HG03039 (cell line): ENCODE measurements at regions not wholly inside any gene's neighbourhood (a gene's known extent, or its start where the extent isn't known, plus 50 kb on each side); places are given as distances from the start of the nearest gene placed in this dataset.
"Not testable (repeated sequence)": the region's sequence is repeated elsewhere in the genome, so short reads cannot be mapped to it uniquely, and the experiment has no call there.

Experiments
- ATAC-seq: cut with Tn5 transposase; IDR thresholded peaks from one replicate; pipeline ENCODE4 v1.9.1; 2021; ENCODE audit warnings: mild to moderate bottlenecking, moderate library complexity; ENCODE audit not compliant: unreplicated experiment

GRCh38 chr1:166304131-166304530 lies 137.3 kb upstream of the FAM78B start:
- no peak for ATAC-seq

DNA sequence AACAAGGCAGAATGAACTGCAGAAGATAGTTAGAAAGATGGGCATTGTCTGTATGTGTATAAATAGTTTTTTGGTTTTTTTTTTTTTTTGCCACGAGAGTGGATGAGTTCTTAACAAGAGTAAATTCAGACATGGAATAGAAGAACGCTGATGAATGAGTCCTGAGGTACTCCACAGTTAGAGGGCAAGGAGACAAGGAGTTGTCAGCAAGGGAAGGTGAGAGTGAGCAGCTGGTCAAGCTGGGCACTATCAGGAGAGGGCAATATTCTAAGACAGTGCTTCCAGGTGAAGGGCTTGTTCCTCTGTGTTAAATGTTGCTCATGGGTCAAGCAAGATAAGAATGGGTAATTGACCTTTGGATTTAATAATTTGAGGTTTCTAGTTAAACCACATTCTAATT lies 138.6 kb upstream of the FAM78B start:
- ATAC-seq: no peak

DNA sequence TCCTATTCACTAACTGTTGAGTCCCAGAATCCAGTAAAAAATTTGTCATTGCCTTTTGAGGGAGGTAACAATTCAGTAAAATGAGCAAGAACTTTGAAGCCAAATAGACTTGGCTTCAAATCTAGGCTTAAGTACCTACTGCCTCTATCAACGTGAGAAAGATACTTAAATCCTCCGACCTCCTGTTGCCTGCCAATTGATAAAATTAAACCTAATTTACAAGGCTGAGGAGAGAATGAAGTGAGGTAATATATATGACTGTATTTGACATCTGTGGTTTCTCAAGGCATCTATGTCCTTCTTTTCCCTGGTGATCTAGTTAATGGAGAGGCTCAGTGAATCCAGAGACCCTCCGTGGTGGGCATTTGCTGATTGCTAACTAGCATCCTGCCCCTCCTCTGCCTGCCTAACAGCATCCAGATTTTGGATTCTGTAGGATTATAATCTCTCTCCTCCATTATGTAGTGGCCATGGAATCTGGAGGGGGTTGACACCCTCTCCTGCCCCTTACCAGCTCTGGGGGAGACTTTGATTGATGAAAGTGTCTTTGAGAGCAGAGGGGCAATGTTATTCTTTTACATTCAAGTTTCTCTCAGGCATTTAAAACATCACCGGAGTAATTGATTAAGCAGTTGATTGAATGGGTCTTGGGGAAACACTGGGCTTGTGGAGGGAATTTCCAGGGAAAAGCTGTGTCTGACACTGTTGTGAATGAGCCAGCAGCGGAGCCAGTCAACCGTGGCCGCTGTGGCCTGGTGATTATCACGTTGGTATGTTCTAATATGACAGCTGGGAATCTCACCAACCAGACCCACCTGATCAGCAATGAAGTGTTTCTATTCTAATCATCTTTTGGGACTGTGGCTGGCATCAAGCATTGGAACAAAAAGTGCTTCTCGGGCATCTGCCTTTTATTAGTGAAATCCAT lies 140.7 kb upstream of the FAM78B start:
- ATAC-seq: no peak

GRCh38 chr1:166316306-166316705 lies 149.5 kb upstream of the FAM78B start:
- not testable (repeated sequence) for ATAC-seq

GRCh38 chr1:166322470-166322869 lies 155.7 kb upstream of the FAM78B start:
- ATAC-seq: no peak

GRCh38 chr1:166327886-166328285 lies 161.1 kb upstream of the FAM78B start:
- no peak for ATAC-seq

- ATAC-seq: no peak
Measured at GRCh38 chr1:166328956-166329355, 162.2 kb upstream of the FAM78B start.

- no peak for ATAC-seq
Measured at GRCh38 chr1:166330096-166330495, 163.3 kb upstream of the FAM78B start.

GRCh38 chr1:166338105-166338504 lies 171.3 kb upstream of the FAM78B start:
- no peak for ATAC-seq

DNA sequence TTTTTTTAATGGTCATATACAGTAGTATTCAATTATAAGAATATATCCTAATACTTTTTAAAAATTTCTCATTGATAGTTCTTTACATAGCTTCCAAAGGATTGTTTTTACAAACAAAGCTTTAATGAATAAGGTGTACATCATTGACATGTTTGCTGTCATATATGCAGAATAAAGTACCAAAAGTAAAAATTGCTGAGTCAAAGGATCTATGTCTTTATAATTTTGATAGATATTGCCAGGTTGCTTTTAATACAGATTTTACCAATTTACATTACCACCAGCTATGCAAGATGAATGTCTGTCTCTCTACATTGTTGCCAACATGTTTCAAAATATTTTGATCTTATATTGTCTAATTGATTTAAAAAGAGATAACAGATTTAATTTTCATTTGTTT lies 173.9 kb upstream of the FAM78B start:
- no peak for ATAC-seq

- ATAC-seq: no peak
Measured at GRCh38 chr1:166343276-166343675, 176.5 kb upstream of the FAM78B start.

- ATAC-seq: no peak
Measured at GRCh38 chr1:166350490-166350889, 183.7 kb upstream of the FAM78B start.

GRCh38 chr1:166351676-166352075 lies 184.9 kb upstream of the FAM78B start:
- no peak for ATAC-seq

DNA sequence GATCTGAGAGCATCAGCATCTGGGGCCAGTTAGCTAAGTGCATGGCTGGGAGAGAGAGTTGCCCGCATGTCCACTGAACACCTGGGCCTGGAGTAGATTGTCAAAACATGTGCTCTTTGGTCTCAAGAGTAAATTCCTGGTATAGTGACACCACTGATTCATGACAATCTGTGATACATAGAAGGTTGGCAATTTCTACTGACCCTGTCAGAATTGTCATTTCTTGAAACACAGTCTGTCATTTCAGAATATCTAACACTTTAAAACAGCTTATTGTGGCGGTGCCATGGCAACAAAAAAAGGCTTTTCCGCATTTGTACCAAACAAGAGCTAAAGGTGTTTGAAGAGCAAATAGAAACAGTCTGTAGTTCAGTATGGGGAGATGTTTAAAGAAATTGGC lies 186.4 kb upstream of the FAM78B start:
- no peak for ATAC-seq

DNA sequence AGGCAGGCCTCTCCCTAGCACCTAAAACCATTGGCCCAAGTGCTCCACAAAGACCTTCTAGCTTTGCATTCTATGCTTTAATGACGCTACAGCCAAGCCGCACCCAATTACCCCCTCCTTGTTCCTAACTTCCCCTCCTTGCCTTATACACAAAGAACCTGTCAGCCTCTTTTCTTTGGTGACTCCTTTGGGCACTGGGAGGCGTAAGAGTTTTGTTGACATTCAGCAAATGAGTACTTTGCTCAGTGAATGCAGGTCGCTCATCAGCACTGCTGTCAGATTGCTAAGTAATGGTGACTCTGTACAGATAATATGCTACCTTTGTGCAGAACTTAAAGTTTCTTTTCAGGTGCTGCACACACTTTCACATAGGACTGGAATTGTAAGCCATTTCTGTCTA lies 187.6 kb upstream of the FAM78B start:
- no peak for ATAC-seq

DNA sequence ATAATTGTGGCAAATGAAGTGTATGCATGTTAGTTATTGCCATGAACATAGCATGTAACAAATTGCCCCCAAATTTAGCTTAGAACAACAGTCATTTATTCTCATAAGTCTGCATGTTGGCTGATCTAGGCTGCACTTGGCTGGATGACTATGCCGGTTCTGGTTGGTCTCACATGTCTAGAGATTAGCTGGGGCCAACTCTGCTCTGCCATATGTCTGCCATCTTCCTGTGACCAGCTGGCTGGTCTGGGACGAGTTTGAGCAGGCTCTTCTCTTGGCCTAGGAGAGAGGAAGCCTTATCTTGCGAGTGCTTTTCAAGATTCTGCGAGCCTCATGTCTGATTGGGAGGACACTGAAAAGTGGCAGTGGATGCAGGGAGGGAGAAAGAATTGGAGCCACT lies 198.3 kb upstream of the FAM78B start:
- no peak for ATAC-seq

DNA sequence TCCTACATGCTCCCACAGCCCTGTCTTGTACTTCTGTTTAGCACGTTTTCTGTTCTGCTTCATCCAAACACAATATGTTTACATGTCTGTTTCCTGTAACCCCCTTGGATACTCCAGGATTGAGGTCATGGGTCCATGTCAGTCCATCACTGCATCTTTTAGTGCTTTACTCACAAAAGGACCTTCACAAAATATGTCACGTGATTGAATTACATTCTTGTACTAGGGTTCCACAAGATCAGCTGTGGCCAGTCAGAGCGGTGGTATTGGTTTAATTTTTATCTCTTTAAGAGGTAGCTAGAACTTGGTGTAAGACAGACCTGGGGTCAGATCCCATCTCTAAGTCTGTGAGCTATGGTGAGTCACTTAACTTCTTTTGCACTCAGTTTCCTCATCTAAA lies 201.2 kb upstream of the FAM78B start:
- ATAC-seq: no peak

GRCh38 chr1:166377896-166378295 lies 211.1 kb upstream of the FAM78B start:
- ATAC-seq: no peak

DNA sequence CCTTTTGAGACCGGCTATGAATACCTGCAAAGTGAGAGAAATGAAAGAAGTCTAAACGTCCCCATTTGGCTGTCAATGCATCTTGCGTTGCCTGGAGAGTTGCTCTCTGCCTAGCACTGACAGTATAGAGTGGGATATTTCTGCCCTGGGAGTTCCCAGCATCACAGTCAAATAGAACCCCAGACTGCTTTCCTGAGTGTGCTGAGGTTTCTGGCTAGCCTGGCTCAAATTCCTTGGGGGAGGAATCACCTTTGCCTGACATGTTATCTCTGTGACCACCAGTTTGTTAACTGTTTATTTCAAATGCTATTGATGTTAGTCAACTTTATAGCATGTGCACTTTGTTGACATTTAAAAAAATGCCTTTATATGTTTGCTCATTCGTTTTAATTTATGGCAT lies 212.0 kb upstream of the FAM78B start:
- ATAC-seq: no peak

GRCh38 chr1:166379447-166379846 lies 212.6 kb upstream of the FAM78B start:
- ATAC-seq: no peak

- ATAC-seq: no peak
Measured at GRCh38 chr1:166383137-166383536, 216.3 kb upstream of the FAM78B start.

DNA sequence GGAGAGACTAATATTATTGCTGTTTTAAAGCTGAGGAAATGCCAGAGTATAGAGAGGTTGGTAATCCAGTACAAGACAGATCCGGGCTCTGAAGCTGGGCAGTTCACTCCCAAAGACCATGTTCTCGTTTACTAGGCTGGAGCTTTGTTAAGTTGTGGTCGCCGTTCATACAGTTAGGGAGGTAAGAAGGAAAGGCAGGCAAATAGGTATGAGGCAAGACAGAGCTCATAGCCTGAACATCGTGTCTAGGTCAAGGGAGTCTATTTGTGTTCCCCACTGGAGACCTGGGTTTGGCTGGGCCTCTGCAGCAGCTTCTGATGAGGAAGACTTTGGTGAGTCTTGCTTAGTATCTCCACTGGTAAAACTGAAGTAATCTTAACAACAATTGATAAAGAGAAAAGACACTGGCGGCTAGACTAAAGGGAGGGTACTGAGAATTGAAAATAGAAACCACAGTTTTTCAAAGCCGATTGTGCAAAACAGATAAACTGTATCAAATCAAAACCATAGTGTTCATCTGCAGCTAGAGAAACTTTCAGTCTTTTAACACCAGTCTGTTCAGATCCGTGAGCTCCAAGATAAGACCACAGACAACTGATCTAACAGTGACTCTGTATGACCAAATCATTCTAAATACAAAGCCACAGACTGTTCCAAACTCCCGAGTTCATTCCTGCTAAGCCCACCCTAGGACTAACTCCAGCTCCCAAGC lies 217.0 kb upstream of the FAM78B start:
- ATAC-seq: no peak
